Breast epithelium (tissue), 3 donors: ENCODE measurements at regions not wholly inside any gene's neighbourhood (a gene's known extent, or its start where the extent isn't known, plus 50 kb on each side); places are given as distances from the start of the nearest gene placed in this dataset.

Experiments used
- POLR2A ChIP-seq: fragments of 450-650 bp; IDR thresholded peaks from one replicate; pipeline ENCODE4 v1.6.1; 2016; ENCODE audit warnings: antibody characterized with exemption, mild to moderate bottlenecking, moderate library complexity
- POLR2AphosphoS5 ChIP-seq, 3 donors: sonication (generic); formaldehyde crosslinking; IDR thresholded peaks; one replicate each; pipeline ENCODE4 v1.6.1; 2017; ENCODE audit warnings: antibody characterized with exemption in 3 of 3
- TF ChIP-seq, protein P1 (sequence below), 3 donors: fragments of 450-650 bp; IDR thresholded peaks; one replicate each; pipeline ENCODE4 v1.5.1; 2016 to 2017; ENCODE audit warnings: antibody characterized with exemption in 3 of 3, mild to moderate bottlenecking in 3 of 3, moderate library complexity in 3 of 3

DNA sequence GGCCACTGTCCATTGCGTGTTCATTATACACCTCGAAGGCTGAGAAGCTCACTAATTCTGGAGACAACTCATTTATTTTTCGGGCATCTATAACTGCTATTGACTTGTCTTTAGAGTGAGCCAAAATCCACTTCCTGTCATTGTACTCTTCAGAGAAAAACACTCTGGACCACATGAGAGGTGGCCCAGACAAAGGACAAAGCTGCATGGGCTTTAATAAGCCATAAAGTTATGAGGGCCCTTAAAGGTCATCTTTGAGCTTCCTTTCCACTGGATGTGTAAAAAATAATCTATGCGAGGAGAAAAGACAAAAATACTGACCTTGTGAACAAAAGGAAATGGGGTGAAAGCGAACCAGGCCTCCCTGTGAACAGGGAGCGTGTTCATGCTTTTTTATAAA lies 63.5 kb upstream of the ZC3H12C start:
- TF ChIP-seq, protein P1, sequence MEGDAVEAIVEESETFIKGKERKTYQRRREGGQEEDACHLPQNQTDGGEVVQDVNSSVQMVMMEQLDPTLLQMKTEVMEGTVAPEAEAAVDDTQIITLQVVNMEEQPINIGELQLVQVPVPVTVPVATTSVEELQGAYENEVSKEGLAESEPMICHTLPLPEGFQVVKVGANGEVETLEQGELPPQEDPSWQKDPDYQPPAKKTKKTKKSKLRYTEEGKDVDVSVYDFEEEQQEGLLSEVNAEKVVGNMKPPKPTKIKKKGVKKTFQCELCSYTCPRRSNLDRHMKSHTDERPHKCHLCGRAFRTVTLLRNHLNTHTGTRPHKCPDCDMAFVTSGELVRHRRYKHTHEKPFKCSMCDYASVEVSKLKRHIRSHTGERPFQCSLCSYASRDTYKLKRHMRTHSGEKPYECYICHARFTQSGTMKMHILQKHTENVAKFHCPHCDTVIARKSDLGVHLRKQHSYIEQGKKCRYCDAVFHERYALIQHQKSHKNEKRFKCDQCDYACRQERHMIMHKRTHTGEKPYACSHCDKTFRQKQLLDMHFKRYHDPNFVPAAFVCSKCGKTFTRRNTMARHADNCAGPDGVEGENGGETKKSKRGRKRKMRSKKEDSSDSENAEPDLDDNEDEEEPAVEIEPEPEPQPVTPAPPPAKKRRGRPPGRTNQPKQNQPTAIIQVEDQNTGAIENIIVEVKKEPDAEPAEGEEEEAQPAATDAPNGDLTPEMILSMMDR (IDR thresholded peaks at IDR 0.05): no peak
- no peak for TF ChIP-seq POLR2AphosphoS5 (IDR thresholded peaks at IDR 0.05)
- no peak for TF ChIP-seq POLR2A
